Central memory CD8-positive, alpha-beta T cell (primary cell): ENCODE measurements at regions not wholly inside any gene's neighbourhood (a gene's known extent, or its start where the extent isn't known, plus 50 kb on each side); places are given as distances from the start of the nearest gene placed in this dataset.

Experiments used
- ATAC-seq: fragments of 150-1000 bp; cut with Tn5 transposase; replicated peaks from 2 replicates; pipeline ENCODE4 v1.10.0; 2022; ENCODE audit warnings: mild to moderate bottlenecking, moderate FRiP score, moderate number of reproducible peaks; ENCODE audit not compliant: poor library complexity, severe bottlenecking; ENCODE audit errors: extremely low read depth
- DNase-seq, 2 donors: peaks; one replicate each; pipeline ENCODE4 v3.0.0; 2021; ENCODE audit warnings: low spot score in 2 of 2
- H3K27ac Mint-ChIP-seq: one replicate; pipeline ENCODE4 v1.8.0; 2022; ENCODE audit warnings: low read depth, mild to moderate bottlenecking, moderate library complexity, mixed read lengths
- H3K27me3 Mint-ChIP-seq: one replicate; pipeline ENCODE4 v1.8.0; 2022; ENCODE audit warnings: mixed read lengths
- H3K36me3 Mint-ChIP-seq: one replicate; pipeline ENCODE4 v1.8.0; 2022; ENCODE audit warnings: mild to moderate bottlenecking, moderate library complexity, mixed read lengths; ENCODE audit not compliant: insufficient read depth
- H3K4me1 Mint-ChIP-seq: one replicate; pipeline ENCODE4 v1.8.0; 2022; ENCODE audit warnings: mixed read lengths
- H3K4me3 Mint-ChIP-seq: one replicate; pipeline ENCODE4 v1.8.0; 2022; ENCODE audit warnings: mild to moderate bottlenecking, moderate library complexity, mixed read lengths
- H3K9me3 Mint-ChIP-seq: one replicate; pipeline ENCODE4 v1.8.0; 2022; ENCODE audit warnings: mixed read lengths

- no peaks in the 10 kb centered on the region for H3K4me1 Mint-ChIP-seq
- no peak overlapping the region for H3K4me3 Mint-ChIP-seq
- no peaks in the 10 kb centered on the region for H3K36me3 Mint-ChIP-seq
- H3K27me3 Mint-ChIP-seq = peaks cover 47% of the 10 kb centered on the region
- peaks cover 7% of the 10 kb centered on the region for H3K9me3 Mint-ChIP-seq
- DNase-seq (no peak), ATAC-seq (no peak)
- H3K27ac Mint-ChIP-seq = no peak overlapping the region
Observed at GRCh38 chr7:149379625-149380024, 81.2 kb downstream of the ZNF777 start.

GRCh38 chr7:149381245-149381644 lies 79.6 kb downstream of the ZNF777 start:
- H3K9me3 Mint-ChIP-seq = peaks cover 7% of the 10 kb centered on the region

More at GRCh38 chr7:149381245-149381644, 79.6 kb downstream of the ZNF777 start:
- Mint-ChIP-seq H3K4me1 (no peaks in the 10 kb centered on the region), H3K36me3 (no peaks in the 10 kb centered on the region), H3K27me3 (peaks cover 47% of the 10 kb centered on the region), H3K27ac (no peak overlapping the region), H3K4me3 (no peak overlapping the region)
- DNase-seq (no peak), ATAC-seq (no peak)
